ENCODE measurements at regions not wholly inside any gene's neighbourhood (a gene's known extent, or its start where the extent isn't known, plus 50 kb on each side); places are given as distances from the start of the nearest gene placed in this dataset.
"Not testable (repeated sequence)": the region's sequence is repeated elsewhere in the genome, so short reads cannot be mapped to it uniquely, and the experiment has no call there.

- H2BK20ac ChIP-seq (ENCODE audit: low read length); H3K27ac ChIP-seq (ENCODE audit: low read depth, low read length); H3K79me1 ChIP-seq (ENCODE audit: low read depth, low read length); H2BK15ac ChIP-seq (ENCODE audit: low read length); H3K9ac ChIP-seq (replicated peaks in 1 of 4; ENCODE audit: extremely low read depth in 1 of 4, low read depth in 3 of 4, low read length in 3 of 4); H3K79me2 ChIP-seq (ENCODE audit: control insufficient read depth in 1 of 2, insufficient read depth in 2 of 2, low read length in 2 of 2); H3K4me2 ChIP-seq (ENCODE audit: insufficient read depth in 1 of 2, low read depth in 2 of 2, low read length in 2 of 2); H3K23ac ChIP-seq (ENCODE audit: insufficient read length); DNase-seq (ENCODE audit: low read depth in 1 of 2, low spot score in 2 of 2); H2AK5ac ChIP-seq (ENCODE audit: low read depth, low read length); H2BK120ac ChIP-seq (replicated peaks; ENCODE audit: low read depth, low read length); H2BK5ac ChIP-seq (ENCODE audit: low read depth, low read length); H4K20me1 ChIP-seq (replicated peaks in 1 of 2; ENCODE audit: control insufficient read depth in 1 of 2, insufficient read depth in 2 of 2, low read length in 2 of 2); H3K27me3 ChIP-seq (replicated peaks in 1 of 4; ENCODE audit: control insufficient read depth in 3 of 4, extremely low read depth in 1 of 4, insufficient read depth in 3 of 4, low read length in 3 of 4); H2BK12ac ChIP-seq (ENCODE audit: low read depth, low read length); H3K4ac ChIP-seq (replicated peaks; ENCODE audit: insufficient read length, low read depth, low read length); CTCF ChIA-PET (ENCODE audit: partially characterized antibody); H3K56ac ChIP-seq (replicated peaks; ENCODE audit: insufficient read length, low read depth, low read length); H3K14ac ChIP-seq (ENCODE audit: insufficient read length); H3K4me3 ChIP-seq (ENCODE audit: extremely low read depth in 1 of 4, insufficient read depth in 2 of 4, low read depth in 3 of 4, low read length in 4 of 4); H3K4me1 ChIP-seq (replicated peaks in 1 of 4; ENCODE audit: control insufficient read depth in 3 of 4, insufficient read depth in 4 of 4, low read length in 3 of 4); H3K36me3 ChIP-seq (ENCODE audit: control insufficient read depth in 2 of 4, insufficient read depth in 4 of 4, low read length in 3 of 4); H3K18ac ChIP-seq (ENCODE audit: extremely low read depth, low read length); H3K23me2 ChIP-seq (ENCODE audit: low read depth, low read length); H4K5ac ChIP-seq (ENCODE audit: insufficient read length, low read depth, low read length); FAIRE-seq; H4K8ac ChIP-seq (ENCODE audit: extremely low read depth, insufficient read depth, low read length); H2AFZ ChIP-seq (ENCODE audit: low read length); H4K91ac ChIP-seq (replicated peaks; ENCODE audit: insufficient read length, low read length); POLR2A ChIA-PET (ENCODE audit: partially characterized antibody): not testable (repeated sequence)
- WGBS, 2 experiments (ENCODE audit: extremely low coverage in 1 of 2, insufficient coverage in 1 of 2, insufficient read length in 1 of 2, insufficient replicate concordance in 2 of 2, low coverage in 1 of 2, low lambda C conversion rate in 2 of 2, missing lambda C conversion rate in 1 of 2): 87% methylated on average over 16 of the region's 22 CpGs; no CpG with 5 or more reads in 1 of the 2 experiments
- peaks cover 11 to 78% of the 10 kb centered on the region in 2 experiments; a peak in 3 of 4 replicates for H3K9me3 ChIP-seq (ENCODE audit: insufficient read depth in 2 of 2, low read depth in 1 of 2, low read length in 1 of 2)
Measured at GRCh38 chr14:105668021-105668420, 141.6 kb downstream of the TMEM121 start.

- WGBS, 2 experiments (ENCODE audit: extremely low coverage in 1 of 2, insufficient coverage in 1 of 2, insufficient read length in 1 of 2, insufficient replicate concordance in 2 of 2, low coverage in 1 of 2, low lambda C conversion rate in 2 of 2, missing lambda C conversion rate in 1 of 2): 88% methylated on average over 23 of the region's 29 CpGs; no CpG with 5 or more reads in 1 of the 2 experiments
- H3K27me3 ChIP-seq (replicated peaks in 1 of 4; ENCODE audit: control insufficient read depth in 3 of 4, extremely low read depth in 1 of 4, insufficient read depth in 3 of 4, low read length in 3 of 4); FAIRE-seq; H4K20me1 ChIP-seq (replicated peaks in 1 of 2; ENCODE audit: control insufficient read depth in 1 of 2, insufficient read depth in 2 of 2, low read length in 2 of 2); H3K4me1 ChIP-seq (replicated peaks in 1 of 4; ENCODE audit: control insufficient read depth in 3 of 4, insufficient read depth in 4 of 4, low read length in 3 of 4); H3K4me2 ChIP-seq (ENCODE audit: insufficient read depth in 1 of 2, low read depth in 2 of 2, low read length in 2 of 2); H3K18ac ChIP-seq (ENCODE audit: extremely low read depth, low read length); H2AFZ ChIP-seq (ENCODE audit: low read length); H3K9ac ChIP-seq (replicated peaks in 1 of 4; ENCODE audit: extremely low read depth in 1 of 4, low read depth in 3 of 4, low read length in 3 of 4); H2BK20ac ChIP-seq (ENCODE audit: low read length); H3K56ac ChIP-seq (replicated peaks; ENCODE audit: insufficient read length, low read depth, low read length); H2BK15ac ChIP-seq (ENCODE audit: low read length); H4K5ac ChIP-seq (ENCODE audit: insufficient read length, low read depth, low read length); H4K8ac ChIP-seq (ENCODE audit: extremely low read depth, insufficient read depth, low read length); H3K14ac ChIP-seq (ENCODE audit: insufficient read length); H3K23ac ChIP-seq (ENCODE audit: insufficient read length); H2BK120ac ChIP-seq (replicated peaks; ENCODE audit: low read depth, low read length); H3K27ac ChIP-seq (ENCODE audit: low read depth, low read length); H4K91ac ChIP-seq (replicated peaks; ENCODE audit: insufficient read length, low read length); H2AK5ac ChIP-seq (ENCODE audit: low read depth, low read length); H2BK5ac ChIP-seq (ENCODE audit: low read depth, low read length); POLR2A ChIA-PET (ENCODE audit: partially characterized antibody); H2BK12ac ChIP-seq (ENCODE audit: low read depth, low read length); H3K79me1 ChIP-seq (ENCODE audit: low read depth, low read length); DNase-seq (ENCODE audit: low read depth in 1 of 2, low spot score in 2 of 2); H3K4me3 ChIP-seq (ENCODE audit: extremely low read depth in 1 of 4, insufficient read depth in 2 of 4, low read depth in 3 of 4, low read length in 4 of 4); H3K4ac ChIP-seq (replicated peaks; ENCODE audit: insufficient read length, low read depth, low read length); H3K36me3 ChIP-seq (ENCODE audit: control insufficient read depth in 2 of 4, insufficient read depth in 4 of 4, low read length in 3 of 4); H3K23me2 ChIP-seq (ENCODE audit: low read depth, low read length); H3K79me2 ChIP-seq (ENCODE audit: control insufficient read depth in 1 of 2, insufficient read depth in 2 of 2, low read length in 2 of 2): not testable (repeated sequence)
- peaks cover 11 to 80% of the 10 kb centered on the region in 2 experiments; a peak in 3 of 4 replicates for H3K9me3 ChIP-seq (ENCODE audit: insufficient read depth in 2 of 2, low read depth in 1 of 2, low read length in 1 of 2)
- CTCF ChIA-PET (ENCODE audit: partially characterized antibody): interaction anchor here (0.6 kb wide), 1 partner anchor 133 kb away, joined by 3 read pairs; no protein-coding TSS in a partner anchor
Measured at GRCh38 chr14:105668471-105669230, 142.3 kb downstream of the TMEM121 start.

Measured in H1 (cell line).